Putamen (tissue), 1 donor: ENCODE measurements at regions not wholly inside any gene's neighbourhood (a gene's known extent, or its start where the extent isn't known, plus 50 kb on each side); places are given as distances from the start of the nearest gene placed in this dataset.

Source experiments
- DNase-seq: peaks from one replicate; pipeline ENCODE4 v3.0.0-alpha.2; 2016; ENCODE audit warnings: low spot score

DNA sequence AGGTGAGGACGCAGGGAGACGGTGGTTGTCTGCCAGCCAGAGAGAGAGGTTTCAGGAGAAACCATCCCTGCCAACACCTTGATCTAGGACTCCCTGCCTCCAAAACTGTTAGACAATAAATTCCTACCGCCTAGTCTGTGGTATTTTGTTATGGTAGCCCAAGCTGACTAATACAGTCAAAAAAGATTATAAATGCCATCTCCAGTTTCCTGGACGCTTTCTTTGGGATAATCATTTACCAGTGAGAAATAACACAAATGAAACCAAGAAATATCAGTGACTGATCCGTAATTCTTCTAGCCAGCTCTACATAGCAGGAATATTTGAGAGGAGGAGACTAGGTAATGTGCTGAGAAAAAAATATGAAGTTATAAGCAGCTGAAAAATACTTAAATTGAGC is 707.8 kb upstream of the LMCD1 start:
- DNase-seq: no peak

- DNase-seq: no peak
These were observed 703.3 kb upstream of the LMCD1 start for GRCh38 chr3:7798276-7798675.

DNA sequence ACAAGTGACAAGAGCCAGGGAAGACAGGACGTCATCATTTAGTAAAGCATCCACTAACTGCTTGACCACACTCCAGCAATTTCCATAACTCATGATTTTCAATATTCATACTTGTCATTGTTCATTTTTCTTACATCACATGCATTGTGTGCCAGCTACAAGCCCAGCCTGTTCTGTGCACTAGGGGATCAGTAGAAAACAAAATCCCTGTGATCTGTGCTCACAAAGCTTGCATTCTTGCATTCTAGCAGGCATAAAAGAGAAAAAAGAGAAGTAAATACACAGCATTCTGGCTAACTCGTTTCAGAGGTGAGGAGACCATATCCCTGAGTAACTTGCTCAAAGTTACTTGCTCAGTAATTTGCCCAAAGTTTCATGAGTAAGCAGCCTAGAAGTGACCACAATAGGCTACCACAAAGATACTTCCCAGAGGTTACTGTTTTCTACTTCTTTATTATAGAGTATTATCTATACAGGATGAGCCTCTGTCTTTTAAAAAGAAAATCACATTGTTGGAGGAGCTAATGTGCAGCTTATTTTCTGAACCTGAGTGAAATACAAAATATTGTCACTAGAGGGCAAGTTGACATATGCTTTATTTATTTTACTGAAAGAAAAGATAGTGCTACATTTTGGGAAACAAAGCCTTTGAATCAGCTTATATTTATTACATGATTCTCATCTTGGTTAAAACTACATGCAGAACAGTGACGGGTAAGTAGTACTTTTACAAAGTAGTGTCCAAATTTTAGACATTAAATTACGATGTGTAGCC is 701.4 kb upstream of the LMCD1 start:
- DNase-seq: peak; percentile 3

DNA sequence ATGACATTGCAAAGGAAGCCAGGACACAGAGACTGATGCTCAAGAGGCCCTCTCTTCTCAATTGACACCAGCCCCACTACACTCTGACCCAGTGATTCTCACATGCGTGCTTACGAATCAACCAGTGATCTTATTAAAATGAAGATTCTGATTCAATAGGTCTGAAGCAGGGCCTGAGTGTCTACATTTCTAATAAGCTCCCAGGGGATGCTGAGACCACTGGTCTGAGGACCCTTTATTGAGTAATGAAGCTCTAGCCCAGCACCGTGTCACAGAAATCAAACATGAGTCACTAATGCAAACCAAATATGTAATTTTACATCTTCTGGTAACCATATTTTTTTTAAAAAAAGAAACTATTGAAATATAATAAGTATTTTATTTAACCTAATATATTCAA is 689.1 kb upstream of the LMCD1 start:
- no peak for DNase-seq

DNA sequence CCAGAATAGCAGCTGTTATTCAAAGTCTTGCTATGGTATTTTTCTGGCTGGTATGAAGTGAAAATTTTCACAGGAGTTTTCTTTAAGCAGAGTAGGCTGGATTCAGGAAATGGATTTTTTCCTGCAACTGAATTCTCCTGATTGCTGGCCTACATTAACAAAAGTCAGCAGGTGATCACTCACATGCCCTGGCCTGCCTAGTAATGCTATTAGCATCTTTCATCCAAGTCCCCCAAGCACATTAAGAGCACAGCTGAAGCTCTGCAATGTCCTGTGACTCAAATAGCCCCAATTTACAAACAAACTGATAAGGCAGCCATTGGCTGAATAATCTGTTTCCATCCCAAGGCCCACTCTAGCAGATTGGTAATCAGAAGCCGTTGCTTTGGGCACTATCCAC is 688.3 kb upstream of the LMCD1 start:
- no peak for DNase-seq

DNA sequence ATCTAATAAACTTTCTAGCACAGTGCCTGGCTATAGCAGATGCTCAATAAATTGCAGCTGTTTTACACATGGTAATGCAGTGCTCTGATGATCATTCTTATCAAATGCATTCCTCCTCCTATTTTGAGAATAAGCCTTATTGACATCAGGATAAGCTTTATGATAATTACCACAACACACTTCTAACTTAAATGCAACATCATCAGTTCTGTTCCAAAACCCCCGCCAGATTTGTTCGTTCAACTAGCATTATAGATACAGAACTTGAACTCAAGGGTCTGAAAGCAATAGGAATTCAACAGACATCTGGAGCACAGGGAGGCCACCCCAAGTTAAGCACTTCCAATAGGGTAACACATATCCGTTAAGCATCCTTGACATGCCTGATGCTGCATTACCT is 684.4 kb upstream of the LMCD1 start:
- no peak for DNase-seq

DNA sequence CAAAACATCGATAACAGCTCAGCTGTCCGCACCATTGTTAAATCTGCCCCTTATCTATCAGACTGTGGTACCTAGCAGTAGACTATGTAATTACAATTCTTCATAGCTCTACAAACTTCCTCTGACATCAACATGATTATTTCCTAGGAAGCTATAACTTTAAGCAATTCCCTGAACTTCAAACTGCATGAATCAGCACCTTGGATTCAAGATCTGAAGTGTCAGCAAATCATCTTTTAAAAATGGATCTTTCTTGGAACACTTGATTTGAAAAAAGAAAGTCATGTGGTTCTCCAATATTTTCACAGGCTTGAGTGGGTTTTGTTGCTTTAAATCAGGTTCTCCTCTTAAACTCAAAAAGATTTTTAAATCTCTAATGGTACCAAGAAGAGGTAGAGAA is 680.7 kb upstream of the LMCD1 start:
- no peak for DNase-seq

GRCh38 chr3:7821858-7822257 is 679.8 kb upstream of the LMCD1 start:
- no peak for DNase-seq

DNA sequence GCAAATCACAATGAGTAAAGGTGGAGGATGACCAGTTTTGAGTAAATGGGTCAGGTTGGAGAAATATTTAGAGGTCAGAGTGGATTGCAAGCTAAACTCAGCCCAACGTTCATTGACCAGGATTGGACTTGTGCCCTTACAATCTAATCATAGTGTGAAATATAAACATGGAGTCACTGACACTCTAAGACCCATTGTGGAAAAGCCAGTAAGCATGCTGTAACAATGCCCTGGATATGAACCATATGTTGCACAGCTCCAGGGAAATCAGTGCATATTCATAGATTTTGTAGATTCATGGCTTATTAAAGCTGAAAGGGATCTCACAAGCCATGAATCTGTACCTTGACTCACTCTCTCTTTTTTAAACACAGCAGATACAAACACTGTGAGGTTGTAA is 660.2 kb upstream of the LMCD1 start:
- DNase-seq: no peak

- DNase-seq: no peak
These were observed 658.2 kb upstream of the LMCD1 start for GRCh38 chr3:7843441-7843840.

DNA sequence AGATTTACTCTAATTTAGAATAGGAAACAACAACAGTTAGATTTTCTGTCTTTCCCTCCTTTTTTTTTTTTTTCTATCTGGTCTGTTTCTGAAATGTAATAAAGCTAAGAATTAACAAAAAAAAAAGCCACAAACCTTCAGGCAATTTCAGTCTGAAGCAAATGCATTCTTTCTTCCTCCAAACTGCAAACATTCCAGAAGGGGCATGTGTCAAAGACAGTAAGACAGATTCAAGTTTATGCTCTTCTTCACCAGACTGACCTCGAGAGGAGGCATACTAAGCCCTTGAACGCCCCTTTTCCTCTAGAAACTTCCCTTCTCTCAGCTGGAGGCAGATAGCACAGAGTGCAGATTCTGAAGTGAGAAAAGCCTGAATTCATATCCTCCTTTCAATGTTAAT is 654.6 kb upstream of the LMCD1 start:
- DNase-seq: no peak

- no peak for DNase-seq
These were observed 654.1 kb upstream of the LMCD1 start for GRCh38 chr3:7847521-7847920.

DNA sequence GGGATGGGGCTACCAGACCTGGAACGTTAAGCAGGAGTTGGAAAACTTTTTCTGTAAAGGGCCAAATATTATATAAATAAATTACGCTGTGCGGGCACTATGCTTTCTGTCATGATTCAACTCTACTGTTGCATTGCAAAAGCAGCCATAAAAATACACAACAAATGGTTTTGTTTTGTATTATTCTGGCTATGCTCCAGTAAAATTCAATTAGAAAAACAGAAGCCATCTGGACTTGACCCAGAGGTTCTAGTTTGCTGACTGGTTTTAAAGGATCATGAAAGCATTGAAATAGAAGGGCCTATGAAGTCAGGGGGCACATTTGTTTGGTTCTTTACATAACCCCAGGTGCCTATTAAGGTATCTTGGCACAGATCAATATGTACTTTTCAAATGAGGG is 647.4 kb upstream of the LMCD1 start:
- no peak for DNase-seq

DNA sequence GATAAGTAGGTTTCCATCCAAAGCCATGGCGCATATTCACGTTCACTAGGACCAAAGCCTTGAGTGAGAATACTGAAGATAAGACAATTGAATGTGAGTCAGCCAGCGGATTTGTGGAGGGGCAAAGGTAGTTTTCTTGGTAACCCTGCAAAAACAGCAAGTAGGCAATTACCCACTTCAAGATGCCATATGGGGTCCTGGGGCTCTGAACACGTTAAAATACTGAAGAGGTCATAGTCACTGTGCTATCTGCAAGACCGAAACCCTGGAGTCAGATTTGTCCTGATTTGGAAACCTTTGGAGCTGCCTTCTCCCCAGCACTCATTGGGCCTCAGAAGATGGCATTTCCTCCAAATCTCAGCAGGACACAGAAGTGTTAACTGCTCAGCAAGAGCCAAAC is 646.9 kb upstream of the LMCD1 start:
- DNase-seq: no peak

DNA sequence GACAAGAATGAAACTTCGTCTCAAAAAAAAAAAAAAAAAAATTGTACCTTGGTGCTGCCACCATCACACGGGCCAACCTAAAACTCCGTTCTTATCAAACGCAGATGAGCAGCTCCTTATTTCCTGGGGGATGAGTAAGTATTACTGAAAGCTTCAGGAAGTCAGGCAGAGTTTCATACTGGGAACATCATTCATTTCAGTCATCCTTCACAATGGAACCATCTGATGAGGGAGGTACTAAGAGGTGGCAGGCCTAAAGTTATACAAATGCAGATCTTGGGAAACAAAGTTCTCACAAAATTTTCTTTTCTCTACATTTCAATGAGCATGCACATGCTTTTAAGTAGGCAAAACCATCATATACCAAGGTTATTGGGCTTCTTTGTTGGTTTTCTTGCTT is 636.0 kb upstream of the LMCD1 start:
- no peak for DNase-seq

GRCh38 chr3:7867587-7867986 is 634.0 kb upstream of the LMCD1 start:
- no peak for DNase-seq

GRCh38 chr3:7871003-7871560 is 630.5 kb upstream of the LMCD1 start:
- no peak for DNase-seq

GRCh38 chr3:7874116-7874515 is 627.5 kb upstream of the LMCD1 start:
- no peak for DNase-seq

DNA sequence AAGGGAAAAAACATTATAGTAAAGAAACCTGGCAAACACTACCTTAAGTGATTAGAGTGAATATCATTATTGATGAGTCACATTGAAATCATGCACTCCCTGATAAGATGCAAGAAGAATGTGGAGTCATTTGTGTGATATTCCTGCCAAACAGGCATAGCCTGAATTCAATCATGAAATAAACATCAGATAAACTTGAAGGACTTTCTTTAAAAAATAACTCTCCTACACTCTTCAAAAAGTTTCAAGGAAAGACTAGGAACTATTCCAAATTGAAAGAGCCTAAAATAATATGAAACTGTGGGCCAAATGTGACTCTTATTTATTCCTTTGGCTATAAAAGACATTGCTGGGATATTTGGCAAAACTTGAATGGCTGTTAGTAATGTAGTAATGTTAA is 625.7 kb upstream of the LMCD1 start:
- DNase-seq: no peak

GRCh38 chr3:7876741-7877297 is 624.8 kb upstream of the LMCD1 start:
- DNase-seq: no peak

DNA sequence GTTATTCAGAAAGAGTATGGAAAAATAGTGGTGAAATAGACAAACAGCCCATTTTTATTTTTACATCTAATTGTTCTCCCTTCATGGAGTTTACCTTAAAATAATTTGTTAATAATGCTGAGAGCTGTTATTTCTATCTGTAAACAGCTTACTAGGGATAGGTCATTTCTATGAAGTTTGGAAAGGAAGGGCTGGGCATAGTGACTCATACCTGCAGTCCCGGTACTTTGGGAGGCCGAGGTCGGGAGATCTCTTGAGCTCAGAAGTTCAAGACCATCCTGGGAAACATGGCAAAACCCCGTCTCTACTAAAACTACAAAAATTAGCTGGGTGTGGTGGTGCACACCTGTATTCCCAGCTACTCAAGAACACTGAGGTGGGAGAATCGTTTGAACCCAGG is 624.3 kb upstream of the LMCD1 start:
- no peak for DNase-seq

- DNase-seq: no peak
These were observed 622.1 kb upstream of the LMCD1 start for GRCh38 chr3:7879572-7879971.

GRCh38 chr3:7881946-7882345 is 619.7 kb upstream of the LMCD1 start:
- no peak for DNase-seq

DNA sequence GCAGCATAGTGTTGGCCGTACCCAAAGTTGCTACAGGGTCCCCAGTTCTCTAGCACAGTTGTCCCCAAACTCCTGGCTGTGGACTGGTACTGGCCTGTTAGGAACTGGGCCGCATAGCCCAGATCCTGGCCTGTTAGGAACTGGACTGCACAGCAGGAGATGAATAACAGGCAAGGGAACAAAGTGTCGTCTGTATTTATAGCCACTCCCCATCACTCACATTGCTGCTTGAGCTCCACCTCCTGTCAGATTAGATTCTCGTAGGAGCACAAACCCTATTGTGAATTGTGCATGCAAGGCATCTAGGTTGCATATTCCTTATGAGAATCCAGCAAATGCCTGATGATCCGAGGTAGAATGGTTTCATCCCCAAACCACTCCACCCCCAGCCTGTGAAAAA is 604.0 kb upstream of the LMCD1 start:
- peak; percentile 22 for DNase-seq
